SHP77 treated with DMSO at 0.1 percent for 48 hours (cell line): ENCODE measurements at regions not wholly inside any gene's neighbourhood (a gene's known extent, or its start where the extent isn't known, plus 50 kb on each side); places are given as distances from the start of the nearest gene placed in this dataset.

Experiments used
- DNase-seq: peaks from one replicate; lab custom pipeline; 2025; lab: John Stamatoyannopoulos, UW

- DNase-seq = no peak
These were observed 854.1 kb upstream of the TMEM132C start for GRCh38 chr12:127412866-127413265.

GRCh38 chr12:127414186-127414585, 852.8 kb upstream of the TMEM132C start:
- DNase-seq = no peak

- no peak for DNase-seq
These were observed 852.3 kb upstream of the TMEM132C start for GRCh38 chr12:127414636-127415035.

GRCh38 chr12:127416796-127417195, 850.2 kb upstream of the TMEM132C start:
- DNase-seq = no peak

GRCh38 chr12:127419111-127419510, 847.9 kb upstream of the TMEM132C start:
- DNase-seq = no peak

- no peak for DNase-seq
These were observed 845.4 kb upstream of the TMEM132C start for GRCh38 chr12:127421614-127422013.

GRCh38 chr12:127422935-127423566, 843.9 kb upstream of the TMEM132C start:
- no peak for DNase-seq

GRCh38 chr12:127425474-127425873, 841.5 kb upstream of the TMEM132C start:
- DNase-seq = no peak

- DNase-seq = no peak
These were observed 838.5 kb upstream of the TMEM132C start for GRCh38 chr12:127428420-127428819.

GRCh38 chr12:127429551-127430285, 837.3 kb upstream of the TMEM132C start:
- DNase-seq = no peak

- no peak for DNase-seq
These were observed 836.6 kb upstream of the TMEM132C start for GRCh38 chr12:127430401-127430800.

- no peak for DNase-seq
These were observed 835.8 kb upstream of the TMEM132C start for GRCh38 chr12:127431177-127431576.

- no peak for DNase-seq
These were observed 835.4 kb upstream of the TMEM132C start for GRCh38 chr12:127431594-127431993.

- no peak for DNase-seq
These were observed 831.5 kb upstream of the TMEM132C start for GRCh38 chr12:127435439-127435838.

- DNase-seq = no peak
These were observed 828.3 kb upstream of the TMEM132C start for GRCh38 chr12:127438512-127439244.

GRCh38 chr12:127445581-127446139, 821.3 kb upstream of the TMEM132C start:
- DNase-seq = no peak

GRCh38 chr12:127448906-127449305, 818.1 kb upstream of the TMEM132C start:
- no peak for DNase-seq

GRCh38 chr12:127450826-127451225, 816.1 kb upstream of the TMEM132C start:
- DNase-seq = no peak

- no peak for DNase-seq
These were observed 811.4 kb upstream of the TMEM132C start for GRCh38 chr12:127455347-127456265.

- DNase-seq = no peak
These were observed 809.2 kb upstream of the TMEM132C start for GRCh38 chr12:127457726-127458125.

GRCh38 chr12:127459166-127459565, 807.8 kb upstream of the TMEM132C start:
- DNase-seq = no peak

- no peak for DNase-seq
These were observed 807.3 kb upstream of the TMEM132C start for GRCh38 chr12:127459687-127460086.
